Left lung (tissue), 4 donors: ENCODE measurements at regions not wholly inside any gene's neighbourhood (a gene's known extent, or its start where the extent isn't known, plus 50 kb on each side); places are given as distances from the start of the nearest gene placed in this dataset.

ENCODE experiments used
- ATAC-seq: fragments of 200-7000 bp; cut with Tn5 transposase; one replicate; pipeline ENCODE4 v1.9.1; 2020; ENCODE audit warnings: moderate library complexity
- DNase-seq, 4 donors: peaks; one replicate each; pipeline ENCODE4 v3.0.0-alpha.2; 2013 to 2020
- H3K27ac ChIP-seq, 2 donors: fragments of 200-600 bp; sonication (generic) in 1 of 2; one replicate each; pipeline versions ENCODE4 v1.5.0 to v1.8.0; 2020 to 2021
- H3K27me3 ChIP-seq, 2 donors: fragments of 200-600 bp; sonication (generic) in 1 of 2; one replicate each; pipeline versions ENCODE4 v1.5.0 to v1.8.0; 2020 to 2021
- H3K36me3 ChIP-seq, 2 donors: fragments of 200-600 bp; sonication (generic) in 1 of 2; one replicate each; pipeline versions ENCODE4 v1.5.0 to v1.8.0; 2020 to 2021
- H3K4me1 ChIP-seq, 2 donors: fragments of 200-600 bp; one replicate each; pipeline ENCODE4 v1.8.0; 2021
- H3K4me3 ChIP-seq, 2 donors: fragments of 200-600 bp; sonication (generic) in 1 of 2; one replicate each; pipeline versions ENCODE4 v1.5.0 to v1.8.0; 2020 to 2021; ENCODE audit warnings: mild to moderate bottlenecking in 1 of 2
- H3K9me3 ChIP-seq, 2 donors: fragments of 200-600 bp; sonication (generic) in 1 of 2; one replicate each; pipeline versions ENCODE4 v1.5.0 to v1.8.0; 2020 to 2021
- intact Hi-C, 2 donors: fragments of 100-400 bp; cut with DNase I; formaldehyde crosslinking; loops; one replicate each; pipeline versions ENCODE4 v1.11.2 to v1.14.2; 2022
- TF ChIP-seq, protein P1 (sequence below), 2 donors: fragments of 200-600 bp; sonication (generic) in 1 of 2; IDR thresholded peaks; one replicate each; pipeline versions ENCODE4 v1.5.0 to v1.8.0; 2021; ENCODE audit warnings: antibody characterized with exemption in 2 of 2
- donor health status: DM: no; HTN: yes; CAD: no.
- donor health status: DM: no; HTN: no; CAD: no.

DNA sequence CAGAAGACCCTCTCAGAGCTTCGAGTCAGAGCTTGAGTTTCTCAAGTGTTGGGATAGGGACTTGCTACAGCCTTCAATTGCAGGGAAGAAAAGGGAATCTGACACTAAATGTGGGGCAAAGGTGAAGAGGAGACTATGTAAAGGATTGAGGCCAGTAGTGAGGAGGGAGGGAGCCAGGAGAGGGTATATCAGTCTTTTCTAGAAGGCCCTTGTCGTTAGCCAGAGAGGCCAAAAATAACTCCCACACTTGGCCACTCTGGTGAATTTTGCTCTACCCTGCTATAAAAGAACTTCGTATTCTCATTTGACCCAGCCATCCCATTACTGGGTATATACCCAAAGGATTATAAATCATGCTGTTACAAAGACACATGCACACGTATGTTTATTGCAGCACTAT lies 162.0 kb downstream of the MDFIC start:
- H3K9me3 ChIP-seq, result no peaks in the 10 kb centered on the region
- DNase-seq, result no peak
- peaks cover 0 to 11% of the 10 kb centered on the region in 2 donors for H3K4me1 ChIP-seq
- no peaks in the 10 kb centered on the region for H3K27me3 ChIP-seq
- H3K27ac ChIP-seq, result no peak overlapping the region
- ATAC-seq, result no peak
- H3K4me3 ChIP-seq, result no peak overlapping the region
- TF ChIP-seq, protein P1, sequence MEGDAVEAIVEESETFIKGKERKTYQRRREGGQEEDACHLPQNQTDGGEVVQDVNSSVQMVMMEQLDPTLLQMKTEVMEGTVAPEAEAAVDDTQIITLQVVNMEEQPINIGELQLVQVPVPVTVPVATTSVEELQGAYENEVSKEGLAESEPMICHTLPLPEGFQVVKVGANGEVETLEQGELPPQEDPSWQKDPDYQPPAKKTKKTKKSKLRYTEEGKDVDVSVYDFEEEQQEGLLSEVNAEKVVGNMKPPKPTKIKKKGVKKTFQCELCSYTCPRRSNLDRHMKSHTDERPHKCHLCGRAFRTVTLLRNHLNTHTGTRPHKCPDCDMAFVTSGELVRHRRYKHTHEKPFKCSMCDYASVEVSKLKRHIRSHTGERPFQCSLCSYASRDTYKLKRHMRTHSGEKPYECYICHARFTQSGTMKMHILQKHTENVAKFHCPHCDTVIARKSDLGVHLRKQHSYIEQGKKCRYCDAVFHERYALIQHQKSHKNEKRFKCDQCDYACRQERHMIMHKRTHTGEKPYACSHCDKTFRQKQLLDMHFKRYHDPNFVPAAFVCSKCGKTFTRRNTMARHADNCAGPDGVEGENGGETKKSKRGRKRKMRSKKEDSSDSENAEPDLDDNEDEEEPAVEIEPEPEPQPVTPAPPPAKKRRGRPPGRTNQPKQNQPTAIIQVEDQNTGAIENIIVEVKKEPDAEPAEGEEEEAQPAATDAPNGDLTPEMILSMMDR (IDR thresholded peaks at IDR 0.05), result no peak
- H3K36me3 ChIP-seq, result no peaks in the 10 kb centered on the region
- intact Hi-C loops, result no loop called here

- Histone ChIP-seq H3K36me3 (no peaks in the 10 kb centered on the region), H3K4me1 (peaks cover 0 to under 1% of the 10 kb centered on the region in 2 donors), H3K27ac (no peak overlapping the region), H3K27me3 (no peaks in the 10 kb centered on the region), H3K4me3 (no peak overlapping the region), H3K9me3 (no peaks in the 10 kb centered on the region)
- intact Hi-C loops, result no loop called here
- DNase-seq, result no peak
- TF ChIP-seq, protein P1 (IDR thresholded peaks at IDR 0.05), result no peak
- no peak for ATAC-seq
These were observed 159.9 kb downstream of the MDFIC start for GRCh38 chr7:115081772-115082171.

- H3K27ac ChIP-seq, result no peak overlapping the region
- H3K4me3 ChIP-seq, result no peak overlapping the region
- no peaks in the 10 kb centered on the region for H3K36me3 ChIP-seq
- DNase-seq (no peak), ATAC-seq (no peak)
- TF ChIP-seq, protein P1 (IDR thresholded peaks at IDR 0.05), result no peak
- no peaks in the 10 kb centered on the region for H3K9me3 ChIP-seq
- intact Hi-C loops, result no loop called here
- H3K27me3 ChIP-seq, result no peaks in the 10 kb centered on the region
- H3K4me1 ChIP-seq, result no peaks in the 10 kb centered on the region
These were observed 157.0 kb downstream of the MDFIC start for GRCh38 chr7:115078851-115079250.

- intact Hi-C loops, result no loop called here
- no peak for DNase-seq
- no peaks in the 10 kb centered on the region for H3K27me3 ChIP-seq
- H3K4me1 ChIP-seq, result no peaks in the 10 kb centered on the region
- ATAC-seq, result no peak
- H3K4me3 ChIP-seq, result no peak overlapping the region
- TF ChIP-seq, protein P1 (IDR thresholded peaks at IDR 0.05), result no peak
- no peaks in the 10 kb centered on the region for H3K9me3 ChIP-seq
- H3K27ac ChIP-seq, result no peak overlapping the region
- H3K36me3 ChIP-seq, result no peaks in the 10 kb centered on the region
These were observed 156.5 kb downstream of the MDFIC start for GRCh38 chr7:115078386-115078785.

DNA sequence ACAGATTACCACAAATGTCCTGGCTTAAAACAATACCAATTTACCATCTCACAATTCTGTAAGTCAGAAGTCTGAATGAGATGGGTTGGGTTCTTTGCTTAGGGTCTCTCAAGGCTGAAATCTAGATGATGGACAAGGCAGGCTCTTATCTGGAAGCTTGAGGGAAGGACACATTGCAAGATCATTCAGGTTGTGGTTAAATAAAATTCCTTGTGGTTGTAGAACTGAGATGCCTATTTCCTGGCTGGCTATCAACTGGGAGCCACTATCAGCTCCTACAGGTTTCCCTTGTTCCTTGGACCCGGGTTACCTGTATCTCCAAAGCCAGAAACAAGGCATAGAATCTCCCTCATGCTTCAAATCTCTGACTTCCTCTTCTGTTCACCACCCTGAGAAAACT lies 148.4 kb downstream of the MDFIC start:
- no peaks in the 10 kb centered on the region for H3K4me1 ChIP-seq
- no peaks in the 10 kb centered on the region for H3K9me3 ChIP-seq
- no peak overlapping the region for H3K27ac ChIP-seq
- intact Hi-C loops, result no loop called here
- TF ChIP-seq, protein P1 (IDR thresholded peaks at IDR 0.05), result no peak
- H3K36me3 ChIP-seq, result no peaks in the 10 kb centered on the region
- no peaks in the 10 kb centered on the region for H3K27me3 ChIP-seq
- H3K4me3 ChIP-seq, result no peak overlapping the region
- ATAC-seq, result no peak
- no peak for DNase-seq
